Activated CD8-positive, alpha-beta memory T cell treated with anti-CD3 and anti-CD28 coated beads, Interleukin-2, amount 50 U/mL, for 24 hours (primary cell): ENCODE measurements at regions not wholly inside any gene's neighbourhood (a gene's known extent, or its start where the extent isn't known, plus 50 kb on each side); places are given as distances from the start of the nearest gene placed in this dataset.

ENCODE experiments used
- DNase-seq: peaks from one replicate; pipeline ENCODE4 v3.0.0-alpha.2; 2020; ENCODE audit errors: extremely low read depth

- DNase-seq = no peak
Observed at GRCh38 chr2:106629981-106630380, 142.8 kb downstream of the CD8B2 start.

- no peak for DNase-seq
Observed at GRCh38 chr2:106631281-106631680, 144.1 kb downstream of the CD8B2 start.

- no peak for DNase-seq
Observed at GRCh38 chr2:106638043-106638442, 150.9 kb downstream of the CD8B2 start.

GRCh38 chr2:106638580-106638979, 151.4 kb downstream of the CD8B2 start:
- no peak for DNase-seq

GRCh38 chr2:106642679-106643078, 155.5 kb downstream of the CD8B2 start:
- DNase-seq = no peak

- DNase-seq = no peak
Observed at GRCh38 chr2:106644623-106645022, 157.5 kb downstream of the CD8B2 start.

GRCh38 chr2:106646605-106647004, 159.4 kb downstream of the CD8B2 start:
- no peak for DNase-seq

DNA sequence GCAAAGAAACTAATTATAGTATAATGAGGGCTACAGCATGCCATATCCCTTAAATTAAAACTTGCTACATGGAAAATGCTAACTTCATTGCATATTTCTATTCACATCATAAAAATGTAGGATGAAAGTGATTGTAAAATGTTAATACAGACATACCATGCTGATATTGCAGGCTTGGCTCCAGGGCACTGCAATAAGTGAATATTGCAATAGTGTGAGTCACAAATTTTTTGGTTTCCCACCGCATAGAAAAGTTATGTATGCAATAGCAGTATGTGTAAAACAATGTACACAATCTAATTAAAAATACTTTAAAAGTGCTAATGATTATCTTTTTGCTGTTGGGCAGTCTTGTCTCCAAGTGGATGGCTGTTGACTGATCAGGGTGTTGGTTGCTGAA, 162.1 kb downstream of the CD8B2 start:
- DNase-seq = no peak

GRCh38 chr2:106653465-106653864, 166.3 kb downstream of the CD8B2 start:
- DNase-seq = no peak

GRCh38 chr2:106658616-106659015, 171.5 kb downstream of the CD8B2 start:
- DNase-seq = no peak

DNA sequence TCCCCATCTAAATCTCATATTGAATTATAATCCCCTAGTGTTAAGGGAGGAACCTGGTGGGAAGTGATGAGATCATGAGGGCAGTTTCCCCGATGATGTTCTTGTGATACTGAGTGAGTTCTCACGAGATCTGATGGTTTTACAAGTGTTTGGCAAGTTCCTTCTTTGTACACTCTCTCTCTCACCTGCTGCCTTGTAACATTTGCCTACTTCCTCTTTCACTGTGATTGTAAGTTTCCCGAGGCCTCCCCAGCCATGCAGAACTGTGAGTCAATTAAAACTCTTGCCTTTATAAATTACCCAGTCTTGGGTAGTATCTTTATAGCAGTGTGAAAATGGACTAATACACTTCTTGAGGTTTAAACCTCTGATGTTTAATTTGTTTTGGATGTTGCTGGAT, 177.5 kb downstream of the CD8B2 start:
- DNase-seq = no peak

GRCh38 chr2:106667478-106668070, 180.4 kb downstream of the CD8B2 start:
- no peak for DNase-seq

- DNase-seq = no peak
Observed at GRCh38 chr2:106685180-106685897, 198.2 kb downstream of the CD8B2 start.

- no peak for DNase-seq
Observed at GRCh38 chr2:106686814-106687213, 199.2 kb downstream of the ST6GAL2 start.

DNA sequence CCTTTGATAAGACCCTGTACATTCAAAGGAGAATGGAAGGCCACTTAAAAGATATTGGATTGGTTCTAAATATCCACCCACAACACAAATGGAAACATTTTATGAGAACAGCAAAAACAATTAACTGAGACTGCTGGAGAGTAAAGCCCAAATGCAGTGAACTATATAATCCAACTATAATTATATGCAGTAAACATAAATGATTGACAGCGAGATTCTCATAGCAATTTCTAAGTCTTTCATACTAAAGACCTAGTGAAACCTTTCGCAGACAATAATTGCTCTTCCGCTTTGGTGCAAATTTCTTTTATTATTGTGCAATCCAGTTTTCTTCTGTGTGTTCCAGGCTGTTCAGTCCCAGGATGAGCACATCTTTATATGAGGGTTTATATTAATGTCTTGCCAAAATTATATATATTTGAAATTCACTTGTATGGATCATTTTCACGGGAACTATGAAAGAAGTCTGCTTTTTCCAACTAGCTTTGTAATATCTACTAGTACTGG, 190.9 kb downstream of the ST6GAL2 start:
- no peak for DNase-seq

DNA sequence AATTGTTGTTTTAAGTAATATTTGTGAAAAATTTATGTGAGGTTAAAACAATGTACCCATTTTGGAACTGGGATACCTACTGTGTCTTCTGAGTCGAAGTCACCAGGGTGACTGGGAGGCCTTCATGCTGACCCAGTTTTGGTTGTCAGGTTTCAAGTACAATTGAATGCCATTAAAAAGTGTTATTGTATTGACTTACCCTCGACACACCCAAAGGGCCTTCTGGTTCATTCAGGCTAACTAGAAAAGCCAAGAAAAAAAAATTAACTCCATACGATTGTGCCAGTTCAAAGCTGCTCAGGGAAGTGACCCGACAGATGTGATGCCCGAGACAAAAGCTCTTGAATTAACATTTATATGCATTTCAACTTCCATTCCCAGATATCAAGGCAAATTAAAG, 190.0 kb downstream of the ST6GAL2 start:
- DNase-seq = no peak

DNA sequence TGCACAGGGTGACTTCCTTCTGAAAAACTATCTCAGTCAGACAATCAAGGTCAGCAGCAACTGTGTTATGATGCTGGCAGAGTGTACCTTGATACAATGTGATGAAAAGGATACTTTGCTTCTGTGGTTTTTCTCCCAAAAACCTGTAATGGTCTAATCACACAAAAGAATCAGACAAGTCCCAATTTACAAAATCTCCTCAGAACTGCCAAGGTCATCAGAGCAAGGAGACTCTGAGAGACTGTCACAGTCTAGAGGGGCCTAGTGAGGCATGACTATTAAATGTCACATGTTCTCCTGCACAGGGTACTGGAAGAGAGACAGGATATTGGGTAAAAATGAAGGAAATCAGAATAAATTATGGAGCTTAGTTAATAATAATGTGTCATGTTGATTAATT, 185.4 kb downstream of the ST6GAL2 start:
- no peak for DNase-seq

DNA sequence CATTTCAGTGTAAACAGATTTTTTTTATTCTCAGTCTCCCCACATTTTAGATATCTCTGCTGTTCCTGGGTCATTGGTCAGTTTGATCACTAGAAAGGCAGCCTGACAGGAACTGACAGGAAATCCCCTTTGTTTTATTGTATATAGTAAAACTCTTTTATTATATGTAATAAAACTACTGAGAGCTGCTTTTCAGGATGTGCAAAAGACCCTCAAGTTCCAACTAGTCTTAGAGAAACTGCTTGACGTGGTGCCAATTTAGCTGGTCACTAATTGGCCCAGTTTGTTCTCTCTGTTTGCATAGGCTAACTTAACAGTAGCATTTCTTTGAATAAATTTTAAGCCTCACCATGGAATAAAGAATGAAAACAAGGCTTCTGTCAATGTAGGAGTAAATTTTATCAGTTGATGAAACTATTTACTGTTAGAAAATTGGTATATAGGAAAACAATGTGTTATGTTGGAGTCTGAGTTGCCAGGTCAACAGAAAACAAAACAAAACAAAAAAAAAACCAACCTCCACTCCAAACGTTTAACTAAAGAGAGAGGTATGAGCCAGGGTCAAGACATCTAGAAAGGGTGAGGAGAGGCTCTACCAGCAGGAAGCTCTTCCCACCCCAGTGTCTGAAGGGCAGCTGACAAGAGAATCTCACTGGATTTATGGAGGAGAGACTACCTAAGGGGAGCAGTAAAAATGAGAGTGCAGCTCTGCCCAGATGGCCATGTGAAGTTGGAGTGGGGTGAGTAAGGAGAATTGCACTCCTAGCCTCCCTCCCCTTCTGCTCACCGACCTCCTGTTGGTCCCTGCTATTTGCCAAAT, 184.6 kb downstream of the ST6GAL2 start:
- no peak for DNase-seq

GRCh38 chr2:106703161-106703560, 182.8 kb downstream of the ST6GAL2 start:
- DNase-seq = no peak

DNA sequence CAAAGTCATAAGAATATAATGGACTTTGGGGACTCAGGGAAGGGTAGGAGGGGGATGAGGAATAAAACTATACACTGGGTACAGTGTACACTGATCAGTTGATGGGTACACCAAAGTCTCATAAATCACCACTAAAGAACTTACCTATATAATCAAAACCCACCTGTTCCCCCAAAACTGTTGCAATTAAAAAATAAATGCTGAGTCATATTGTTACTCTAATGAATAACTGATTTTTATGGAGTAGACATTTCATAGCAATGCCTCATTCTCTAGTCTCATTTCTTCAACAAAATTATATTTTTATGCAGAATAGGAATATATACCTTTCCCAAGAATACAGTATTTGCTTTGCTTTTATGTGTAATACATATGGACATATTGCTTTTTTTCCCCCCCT, 181.2 kb downstream of the ST6GAL2 start:
- DNase-seq = no peak

DNA sequence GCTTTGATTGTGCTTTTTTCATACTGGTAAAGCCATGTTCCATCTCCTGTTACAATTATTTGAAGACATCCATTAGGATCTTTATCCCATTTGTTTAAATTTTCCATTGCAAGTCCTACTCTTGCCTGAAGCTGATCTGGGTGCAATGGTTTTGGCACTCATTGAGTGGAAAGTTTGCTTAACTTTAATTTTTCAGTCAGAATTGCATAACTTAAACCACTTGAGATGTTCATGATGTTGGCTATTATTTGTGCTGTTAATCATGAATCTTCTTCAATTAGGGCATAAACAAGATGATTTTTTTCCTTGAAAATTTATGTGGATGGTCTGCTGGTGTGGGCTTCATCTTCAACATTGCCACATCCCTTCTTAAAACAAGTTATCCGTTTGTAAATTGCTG, 180.1 kb downstream of the ST6GAL2 start:
- DNase-seq = no peak

- DNase-seq = no peak
Observed at GRCh38 chr2:106706283-106706682, 179.7 kb downstream of the ST6GAL2 start.

- no peak for DNase-seq
Observed at GRCh38 chr2:106708209-106708608, 177.8 kb downstream of the ST6GAL2 start.
